ENCODE measurements at regions not wholly inside any gene's neighbourhood (a gene's known extent, or its start where the extent isn't known, plus 50 kb on each side); places are given as distances from the start of the nearest gene placed in this dataset.

- Histone ChIP-seq H3K27ac (ENCODE audit: low read depth, low read length, poor library complexity, severe bottlenecking) (no peak overlapping the region), H3K27me3 (ENCODE audit: insufficient read depth, low read length) (no peaks in the 10 kb centered on the region), H3F3A (ENCODE audit: insufficient read depth, low read length) (no peaks in the 10 kb centered on the region), H3K4me1 (ENCODE audit: insufficient read depth, low read length, severe bottlenecking) (no peaks in the 10 kb centered on the region), H3K36me3 (ENCODE audit: insufficient read depth, low read length) (no peaks in the 10 kb centered on the region), H3K9ac (ENCODE audit: low read length) (no peak overlapping the region), H3K4me3 (ENCODE audit: low read depth, low read length, poor library complexity, severe bottlenecking) (no peak overlapping the region), H2AFZ (ENCODE audit: low read length) (no peak overlapping the region), H3K9me3 (ENCODE audit: low read length) (no peaks in the 10 kb centered on the region), H3K79me2 (ENCODE audit: insufficient read depth, low read length) (no peaks in the 10 kb centered on the region), H3K9me2 (ENCODE audit: low read depth, low read length) (no peaks in the 10 kb centered on the region), H3K4me2 (ENCODE audit: low read length) (no peak overlapping the region), H4K20me1 (ENCODE audit: insufficient read depth, low read length) (no peaks in the 10 kb centered on the region)
- no peak for TF ChIP-seq EZH2 (IDR thresholded peaks at IDR 0.05; ENCODE audit: borderline replicate concordance, low read length)
Measured at GRCh38 chr18:56267334-56267733, 371.1 kb downstream of the TXNL1 start.

- no peaks in the 10 kb centered on the region for H3K9me3 ChIP-seq (ENCODE audit: low read length)
- H3K36me3 ChIP-seq (ENCODE audit: insufficient read depth, low read length) = no peaks in the 10 kb centered on the region
- no peaks in the 10 kb centered on the region for H3K79me2 ChIP-seq (ENCODE audit: insufficient read depth, low read length)
- no peaks in the 10 kb centered on the region for H3K9me2 ChIP-seq (ENCODE audit: low read depth, low read length)
- no peaks in the 10 kb centered on the region for H3F3A ChIP-seq (ENCODE audit: insufficient read depth, low read length)
- no peak overlapping the region for H2AFZ ChIP-seq (ENCODE audit: low read length)
- no peak overlapping the region for H3K9ac ChIP-seq (ENCODE audit: low read length)
- H4K20me1 ChIP-seq (ENCODE audit: insufficient read depth, low read length) = no peaks in the 10 kb centered on the region
- no peaks in the 10 kb centered on the region for H3K27me3 ChIP-seq (ENCODE audit: insufficient read depth, low read length)
- no peaks in the 10 kb centered on the region for H3K4me1 ChIP-seq (ENCODE audit: insufficient read depth, low read length, severe bottlenecking)
- H3K4me2 ChIP-seq (ENCODE audit: low read length) = no peak overlapping the region
- TF ChIP-seq CTCF (IDR thresholded peaks at IDR 0.05; ENCODE audit: low read length) (no peak), EZH2 (IDR thresholded peaks at IDR 0.05; ENCODE audit: borderline replicate concordance, low read length) (no peak)
- no peak overlapping the region for H3K4me3 ChIP-seq (ENCODE audit: low read depth, low read length, poor library complexity, severe bottlenecking)
- H3K27ac ChIP-seq (ENCODE audit: low read depth, low read length, poor library complexity, severe bottlenecking) = no peak overlapping the region
Measured at GRCh38 chr18:56258178-56258577, 380.2 kb downstream of the TXNL1 start.

DNA sequence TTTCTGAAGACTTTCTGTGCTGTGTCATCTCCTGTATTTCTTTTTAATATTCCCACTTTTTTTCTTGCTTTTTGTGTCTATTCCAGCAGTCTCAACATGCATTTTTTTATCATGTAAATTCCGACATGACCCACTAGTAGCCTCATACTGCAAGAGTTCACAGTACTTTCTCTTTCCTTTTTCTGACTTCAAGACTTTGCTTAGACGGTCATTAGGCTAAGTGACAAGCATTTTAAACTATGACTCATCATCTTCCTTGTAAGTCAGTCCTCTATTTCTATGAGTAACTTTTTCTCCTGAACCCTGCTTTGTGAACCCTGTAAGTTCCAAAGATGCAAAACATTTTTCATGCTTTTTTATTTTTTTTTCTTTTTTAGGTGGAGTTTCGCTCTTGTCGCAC lies 381.2 kb downstream of the TXNL1 start:
- Histone ChIP-seq H3K4me2 (ENCODE audit: low read length) (no peak overlapping the region), H3K27ac (ENCODE audit: low read depth, low read length, poor library complexity, severe bottlenecking) (no peak overlapping the region)
- TF ChIP-seq EZH2 (IDR thresholded peaks at IDR 0.05; ENCODE audit: borderline replicate concordance, low read length) (no peak), CTCF (IDR thresholded peaks at IDR 0.05; ENCODE audit: low read length) (no peak)

GRCh38 chr18:56256659-56257058 lies 381.7 kb downstream of the TXNL1 start:
- H3K9ac ChIP-seq (ENCODE audit: low read length) = no peak overlapping the region
- H3K9me2 ChIP-seq (ENCODE audit: low read depth, low read length) = no peaks in the 10 kb centered on the region
- H3F3A ChIP-seq (ENCODE audit: insufficient read depth, low read length) = no peaks in the 10 kb centered on the region
- no peaks in the 10 kb centered on the region for H3K9me3 ChIP-seq (ENCODE audit: low read length)
- H3K4me1 ChIP-seq (ENCODE audit: insufficient read depth, low read length, severe bottlenecking) = no peaks in the 10 kb centered on the region
- no peak overlapping the region for H3K27ac ChIP-seq (ENCODE audit: low read depth, low read length, poor library complexity, severe bottlenecking)
- H4K20me1 ChIP-seq (ENCODE audit: insufficient read depth, low read length) = no peaks in the 10 kb centered on the region
- H3K4me2 ChIP-seq (ENCODE audit: low read length) = no peak overlapping the region
- TF ChIP-seq EZH2 (IDR thresholded peaks at IDR 0.05; ENCODE audit: borderline replicate concordance, low read length) (no peak), CTCF (IDR thresholded peaks at IDR 0.05; ENCODE audit: low read length) (no peak)
- H3K27me3 ChIP-seq (ENCODE audit: insufficient read depth, low read length) = no peaks in the 10 kb centered on the region
- no peaks in the 10 kb centered on the region for H3K36me3 ChIP-seq (ENCODE audit: insufficient read depth, low read length)
- H3K4me3 ChIP-seq (ENCODE audit: low read depth, low read length, poor library complexity, severe bottlenecking) = no peak overlapping the region
- no peaks in the 10 kb centered on the region for H3K79me2 ChIP-seq (ENCODE audit: insufficient read depth, low read length)
- H2AFZ ChIP-seq (ENCODE audit: low read length) = no peak overlapping the region

More for the DNA sequence above, 381.2 kb downstream of the TXNL1 start:
- no peaks in the 10 kb centered on the region for H3K9me2 ChIP-seq (ENCODE audit: low read depth, low read length)
- no peak overlapping the region for H2AFZ ChIP-seq (ENCODE audit: low read length)
- no peaks in the 10 kb centered on the region for H3F3A ChIP-seq (ENCODE audit: insufficient read depth, low read length)
- no peak overlapping the region for H3K9ac ChIP-seq (ENCODE audit: low read length)
- H3K79me2 ChIP-seq (ENCODE audit: insufficient read depth, low read length) = no peaks in the 10 kb centered on the region
- no peaks in the 10 kb centered on the region for H3K4me1 ChIP-seq (ENCODE audit: insufficient read depth, low read length, severe bottlenecking)
- no peaks in the 10 kb centered on the region for H3K36me3 ChIP-seq (ENCODE audit: insufficient read depth, low read length)
- no peaks in the 10 kb centered on the region for H3K27me3 ChIP-seq (ENCODE audit: insufficient read depth, low read length)
- no peaks in the 10 kb centered on the region for H3K9me3 ChIP-seq (ENCODE audit: low read length)
- no peaks in the 10 kb centered on the region for H4K20me1 ChIP-seq (ENCODE audit: insufficient read depth, low read length)
- H3K4me3 ChIP-seq (ENCODE audit: low read depth, low read length, poor library complexity, severe bottlenecking) = no peak overlapping the region

Data from OCI-LY1 (cell line).